Stomach (tissue), 8 donors: ENCODE measurements at regions not wholly inside any gene's neighbourhood (a gene's known extent, or its start where the extent isn't known, plus 50 kb on each side); places are given as distances from the start of the nearest gene placed in this dataset.

Experiments
- DNase-seq, 2 donors: peaks; one replicate each; pipeline versions ENCODE4 v3.0.0 to v3.0.0-alpha.2; 2013 to 2019
- H3K27ac ChIP-seq, 5 donors: fragments of 200-600 bp in 4 of 5; sonication (generic) in 4 of 5; one replicate each; pipeline ENCODE4 v1.5.1; 2013 to 2019; ENCODE audit warnings: mild to moderate bottlenecking in 1 of 5, moderate library complexity in 1 of 5
- H3K27me3 ChIP-seq, 3 donors: fragments of 200-600 bp; sonication (generic); one replicate each; pipeline ENCODE4 v1.5.1; 2017 to 2019; ENCODE audit warnings: mixed run types in 1 of 3
- H3K36me3 ChIP-seq, 4 donors: fragments of 200-600 bp; sonication (generic); 1 replicate in 3 of 4; 2 replicates in 1 of 4; pipeline ENCODE4 v1.5.1; 2016 to 2019
- H3K4me1 ChIP-seq, 4 donors: fragments of 200-600 bp; sonication (generic); one replicate each; pipeline ENCODE4 v1.5.1; 2016 to 2019
- H3K4me3 ChIP-seq, 4 donors: fragments of 200-600 bp; sonication (generic) in 3 of 4; one replicate each; pipeline ENCODE4 v1.5.1; 2016 to 2019; ENCODE audit warnings: mild to moderate bottlenecking in 1 of 4
- H3K9me3 ChIP-seq, 4 donors: fragments of 200-600 bp; sonication (generic); one replicate each; pipeline ENCODE4 v1.5.1; 2016 to 2019
- EP300 ChIP-seq: sonication (generic); formaldehyde crosslinking; IDR thresholded peaks from one replicate; pipeline ENCODE4 v1.6.1; 2017; ENCODE audit warnings: antibody characterized with exemption
- POLR2A ChIP-seq, 4 donors: fragments of 450-650 bp; IDR thresholded peaks; one replicate each; pipeline ENCODE4 v1.6.1; 2016; ENCODE audit warnings: antibody characterized with exemption in 4 of 4, control low read depth in 2 of 4, mild to moderate bottlenecking in 1 of 4, moderate library complexity in 1 of 4
- POLR2AphosphoS5 ChIP-seq, 3 donors: sonication (generic); formaldehyde crosslinking; IDR thresholded peaks; one replicate each; pipeline ENCODE4 v1.6.1; 2016; ENCODE audit warnings: antibody characterized with exemption in 3 of 3
- WGBS, 5 donors: extraction: QIAGEN DNeasy Blood & Tissue Kit in 3 of 5; methylation state at CpG; one replicate each; pipeline versions ENCODE4 v1.1.5 to v1.1.7; 2013 to 2018; 5-methylcytosine and 5-hydroxymethylcytosine counted together
- intact Hi-C: fragments of 100-400 bp; cut with DNase I; formaldehyde crosslinking; loops from one replicate; pipeline ENCODE4 v1.15.1; 2023; ENCODE audit warnings: low total_unique reads
- TF ChIP-seq, protein P1 (sequence below), 7 experiments: fragments of 450-650 bp in 4 of 7; fragments of 200-600 bp in 3 of 7; sonication (generic) in 3 of 7; IDR thresholded peaks; one replicate each; pipeline ENCODE4 v1.5.1; 2016 to 2019; ENCODE audit warnings: antibody characterized with exemption in 7 of 7, control low read depth in 2 of 7, mild to moderate bottlenecking in 1 of 7
- donor health status: healthy with polysubstance abuse.
- donor health status: Bipolar disorder and iron deficiency.
- donor health status: healthy.

DNA sequence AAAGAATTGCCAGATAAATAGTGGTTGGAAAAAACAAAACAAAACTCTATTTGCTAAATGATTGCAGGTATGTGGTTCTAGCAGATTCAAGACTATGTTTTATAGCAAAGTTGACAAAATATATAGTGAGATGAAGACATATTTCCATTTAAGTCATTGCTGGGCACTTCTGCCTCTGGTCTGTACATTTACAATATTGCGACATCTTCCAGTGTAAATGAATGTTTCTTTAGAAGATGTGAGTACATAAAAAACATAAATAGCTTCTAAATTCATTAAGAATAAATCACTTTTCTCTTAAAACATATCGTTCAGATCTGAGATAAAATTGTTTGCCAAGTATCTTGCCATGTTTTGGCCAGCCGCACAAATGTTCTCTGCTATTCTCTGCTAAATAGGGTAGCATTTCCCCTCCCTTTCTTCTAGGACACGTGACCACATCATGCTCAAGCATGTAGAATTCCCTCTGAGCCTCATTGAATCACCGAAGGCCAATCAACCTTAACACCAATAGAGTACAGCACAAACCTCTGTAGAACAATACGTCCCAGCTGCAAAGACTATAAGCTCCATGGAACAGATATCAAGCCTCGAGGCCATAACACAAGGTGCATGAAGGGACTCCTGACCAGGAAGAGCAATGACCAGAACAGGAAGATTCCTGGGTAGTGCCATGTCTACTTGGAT, 1173.3 kb downstream of the GATA3 start:
- Histone ChIP-seq H3K27ac (no peak overlapping the region), H3K27me3 (peaks cover 0 to 28% (median 0%) of the 10 kb centered on the region in 3 donors), H3K4me3 (no peak overlapping the region), H3K9me3 (no peaks in the 10 kb centered on the region), H3K36me3 (no peaks in the 10 kb centered on the region), H3K4me1 (no peaks in the 10 kb centered on the region)
- intact Hi-C loops, result no loop called here
- no peak for TF ChIP-seq POLR2AphosphoS5 (IDR thresholded peaks at IDR 0.05)
- TF ChIP-seq EP300, result no peak
- TF ChIP-seq, protein P1, sequence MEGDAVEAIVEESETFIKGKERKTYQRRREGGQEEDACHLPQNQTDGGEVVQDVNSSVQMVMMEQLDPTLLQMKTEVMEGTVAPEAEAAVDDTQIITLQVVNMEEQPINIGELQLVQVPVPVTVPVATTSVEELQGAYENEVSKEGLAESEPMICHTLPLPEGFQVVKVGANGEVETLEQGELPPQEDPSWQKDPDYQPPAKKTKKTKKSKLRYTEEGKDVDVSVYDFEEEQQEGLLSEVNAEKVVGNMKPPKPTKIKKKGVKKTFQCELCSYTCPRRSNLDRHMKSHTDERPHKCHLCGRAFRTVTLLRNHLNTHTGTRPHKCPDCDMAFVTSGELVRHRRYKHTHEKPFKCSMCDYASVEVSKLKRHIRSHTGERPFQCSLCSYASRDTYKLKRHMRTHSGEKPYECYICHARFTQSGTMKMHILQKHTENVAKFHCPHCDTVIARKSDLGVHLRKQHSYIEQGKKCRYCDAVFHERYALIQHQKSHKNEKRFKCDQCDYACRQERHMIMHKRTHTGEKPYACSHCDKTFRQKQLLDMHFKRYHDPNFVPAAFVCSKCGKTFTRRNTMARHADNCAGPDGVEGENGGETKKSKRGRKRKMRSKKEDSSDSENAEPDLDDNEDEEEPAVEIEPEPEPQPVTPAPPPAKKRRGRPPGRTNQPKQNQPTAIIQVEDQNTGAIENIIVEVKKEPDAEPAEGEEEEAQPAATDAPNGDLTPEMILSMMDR (IDR thresholded peaks at IDR 0.05), result no peak
- TF ChIP-seq POLR2A (IDR thresholded peaks at IDR 0.05), result no peak
- no peak for DNase-seq
- 75 to 79% (median 76%) methylated on average over 7 of the region's 7 CpGs for WGBS, 5 donors

GRCh38 chr10:9228771-9229170, 1174.3 kb downstream of the GATA3 start:
- TF ChIP-seq POLR2AphosphoS5 (IDR thresholded peaks at IDR 0.05), result no peak
- TF ChIP-seq POLR2A (IDR thresholded peaks at IDR 0.05), result no peak
- TF ChIP-seq, protein P1 (IDR thresholded peaks at IDR 0.05), result no peak
- TF ChIP-seq EP300, result no peak
- no peak for DNase-seq
- no peaks in the 10 kb centered on the region for H3K4me1 ChIP-seq
- H3K9me3 ChIP-seq, result no peaks in the 10 kb centered on the region
- no peak overlapping the region for H3K4me3 ChIP-seq
- no peak overlapping the region for H3K27ac ChIP-seq
- H3K27me3 ChIP-seq, result peaks cover 0 to 28% (median 0%) of the 10 kb centered on the region in 3 donors
- intact Hi-C loops, result no loop called here
- WGBS, 5 donors, result 86 to 97% (median 93%) methylated on average over 1 of the region's 1 CpG
- H3K36me3 ChIP-seq, result no peaks in the 10 kb centered on the region

DNA sequence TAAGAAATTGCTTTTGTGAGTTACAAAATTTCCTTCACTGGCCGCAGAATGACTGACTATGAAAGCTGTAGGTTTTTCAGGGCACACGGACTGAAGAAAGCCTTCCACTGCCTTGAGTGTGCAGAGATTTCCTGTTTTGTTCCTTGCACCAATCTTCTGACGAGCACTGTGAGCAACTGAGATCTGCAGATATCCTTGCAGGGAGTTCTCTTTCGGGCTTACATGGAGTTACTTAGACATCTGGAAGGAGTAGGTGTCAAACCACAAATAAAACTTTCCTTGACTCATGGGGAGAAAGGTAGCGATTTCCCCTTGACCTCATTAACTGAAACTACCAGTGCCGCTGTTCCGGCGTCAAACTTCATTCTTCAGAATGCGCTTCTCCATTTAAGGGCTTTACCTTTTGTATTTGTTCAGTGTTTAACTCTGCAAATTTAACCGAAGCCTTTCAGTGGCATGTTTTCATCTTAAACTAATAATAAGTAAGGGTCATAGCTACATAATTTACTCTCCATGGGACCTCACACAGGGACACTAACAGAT, 1175.3 kb downstream of the GATA3 start:
- no peak for TF ChIP-seq EP300
- no peak for TF ChIP-seq POLR2A (IDR thresholded peaks at IDR 0.05)
- TF ChIP-seq, protein P1 (IDR thresholded peaks at IDR 0.05), result no peak
- TF ChIP-seq POLR2AphosphoS5 (IDR thresholded peaks at IDR 0.05), result no peak
- no peak overlapping the region for H3K4me3 ChIP-seq
- no peaks in the 10 kb centered on the region for H3K4me1 ChIP-seq
- peaks cover 0 to 33% (median 0%) of the 10 kb centered on the region in 3 donors for H3K27me3 ChIP-seq
- H3K27ac ChIP-seq, result no peak overlapping the region
- DNase-seq, result no peak
- H3K36me3 ChIP-seq, result no peaks in the 10 kb centered on the region
- intact Hi-C loops, result no loop called here
- no peaks in the 10 kb centered on the region for H3K9me3 ChIP-seq
- 56 to 72% (median 60%) methylated on average over 10 of the region's 10 CpGs for WGBS, 5 donors

GRCh38 chr10:9230625-9231024, 1176.1 kb downstream of the GATA3 start:
- intact Hi-C loops, result no loop called here
- Histone ChIP-seq H3K27ac (no peak overlapping the region), H3K9me3 (no peaks in the 10 kb centered on the region), H3K4me1 (no peaks in the 10 kb centered on the region), H3K4me3 (no peak overlapping the region), H3K27me3 (peaks cover 0 to 37% (median 0%) of the 10 kb centered on the region in 3 donors), H3K36me3 (no peaks in the 10 kb centered on the region)
- DNase-seq, result no peak
- TF ChIP-seq POLR2A (IDR thresholded peaks at IDR 0.05) (no peak), POLR2AphosphoS5 (IDR thresholded peaks at IDR 0.05) (no peak), EP300 (no peak)
- TF ChIP-seq, protein P1 (IDR thresholded peaks at IDR 0.05), result no peak
- 21 to 34% (median 31%) methylated on average over 3 of the region's 3 CpGs for WGBS, 5 donors
